Effector memory CD4-positive, alpha-beta T cell (primary cell): ENCODE measurements at regions not wholly inside any gene's neighbourhood (a gene's known extent, or its start where the extent isn't known, plus 50 kb on each side); places are given as distances from the start of the nearest gene placed in this dataset.

Experiments used
- DNase-seq, 3 donors: peaks; one replicate each; pipeline ENCODE4 v3.0.0-alpha.2; 2020
- H3K27ac ChIP-seq: 2 replicates; pipeline ENCODE4 v1.7.0; 2013; ENCODE audit warnings: mild to moderate bottlenecking, low read length, moderate library complexity; ENCODE audit not compliant: insufficient read depth, poor library complexity, severe bottlenecking
- H3K27me3 ChIP-seq: replicated peaks from 2 replicates; pipeline ENCODE4 v1.7.0; 2013; ENCODE audit warnings: mild to moderate bottlenecking, low read length; ENCODE audit not compliant: insufficient read depth, control insufficient read depth, poor library complexity, severe bottlenecking
- H3K36me3 ChIP-seq: 2 replicates; pipeline ENCODE4 v1.7.0; 2013; ENCODE audit warnings: mild to moderate bottlenecking, low read length, moderate library complexity; ENCODE audit not compliant: control insufficient read depth, insufficient read depth
- H3K4me1 ChIP-seq: 2 replicates; pipeline ENCODE4 v1.7.0; 2013; ENCODE audit warnings: low read length, mild to moderate bottlenecking; ENCODE audit not compliant: control insufficient read depth, insufficient read depth, poor library complexity, severe bottlenecking
- H3K4me3 ChIP-seq: 2 replicates; pipeline ENCODE4 v1.7.0; 2013; ENCODE audit warnings: low read length, low read depth, mild to moderate bottlenecking; ENCODE audit not compliant: insufficient read depth, poor library complexity, severe bottlenecking
- H3K9me3 ChIP-seq: 2 replicates; pipeline ENCODE4 v1.7.0; 2013; ENCODE audit warnings: mild to moderate bottlenecking, low read length, moderate library complexity; ENCODE audit not compliant: control insufficient read depth

DNA sequence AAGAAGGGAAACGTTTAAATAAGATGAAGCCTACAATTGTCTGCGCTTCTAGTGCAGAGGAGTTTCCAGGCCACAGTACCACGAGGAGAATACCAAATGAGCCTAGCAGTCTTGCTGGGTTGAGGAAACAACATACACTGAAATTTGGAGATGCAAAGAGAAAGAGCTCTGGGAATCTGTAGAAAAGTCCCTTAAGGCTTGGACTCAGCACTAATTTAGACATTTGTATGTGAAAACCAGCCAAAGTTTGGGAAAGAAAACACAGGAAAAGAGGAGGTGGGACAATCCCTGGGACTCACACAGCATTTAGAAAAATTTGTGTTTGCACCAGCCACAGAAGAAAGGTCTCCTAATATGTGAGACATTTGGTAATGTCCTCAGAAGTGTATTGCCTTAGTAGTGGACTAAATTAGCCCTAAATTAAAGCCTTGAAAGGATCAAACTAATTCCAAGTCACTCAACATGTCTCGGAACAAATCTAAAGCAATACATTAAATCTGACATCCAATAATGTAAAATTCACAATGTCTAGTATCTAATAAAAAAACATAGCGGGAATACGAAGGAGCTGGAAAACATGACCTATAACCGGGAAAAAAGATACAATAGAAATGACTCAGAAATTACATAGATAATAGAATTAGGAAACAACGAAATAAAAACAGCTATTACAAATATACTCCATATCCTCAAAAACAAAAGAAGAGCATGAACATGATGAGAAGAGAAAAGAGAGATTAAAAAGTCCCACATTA, 187.1 kb upstream of the NAMPT start:
- DNase-seq, result no peak
- Histone ChIP-seq H3K36me3 (no peaks in the 10 kb centered on the region), H3K4me3 (no peak overlapping the region), H3K9me3 (no peaks in the 10 kb centered on the region), H3K27ac (no peak overlapping the region), H3K27me3 (no peaks in the 10 kb centered on the region), H3K4me1 (no peaks in the 10 kb centered on the region)

DNA sequence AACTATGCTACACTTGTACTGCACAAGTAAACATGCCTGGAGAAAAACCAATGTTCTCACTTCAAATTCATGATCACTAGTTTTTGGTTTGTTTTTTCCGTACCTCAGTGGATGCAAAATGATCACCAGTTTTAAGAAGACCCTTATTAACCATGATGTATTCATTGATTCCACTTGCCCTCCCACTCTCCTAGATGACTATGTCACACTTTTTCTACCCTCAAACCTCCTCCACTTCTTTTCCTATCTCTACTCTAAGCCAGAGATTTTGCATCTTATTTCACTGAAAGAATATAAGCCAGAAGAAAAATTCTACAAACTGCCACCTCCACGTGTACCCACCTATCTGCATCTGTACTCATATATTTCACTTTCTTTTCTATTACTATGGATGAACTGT, 186.2 kb upstream of the NAMPT start:
- Histone ChIP-seq H3K4me3 (no peak overlapping the region), H3K27ac (no peak overlapping the region), H3K9me3 (no peaks in the 10 kb centered on the region), H3K36me3 (no peaks in the 10 kb centered on the region), H3K27me3 (no peaks in the 10 kb centered on the region), H3K4me1 (no peaks in the 10 kb centered on the region)
- DNase-seq, result no peak

DNA sequence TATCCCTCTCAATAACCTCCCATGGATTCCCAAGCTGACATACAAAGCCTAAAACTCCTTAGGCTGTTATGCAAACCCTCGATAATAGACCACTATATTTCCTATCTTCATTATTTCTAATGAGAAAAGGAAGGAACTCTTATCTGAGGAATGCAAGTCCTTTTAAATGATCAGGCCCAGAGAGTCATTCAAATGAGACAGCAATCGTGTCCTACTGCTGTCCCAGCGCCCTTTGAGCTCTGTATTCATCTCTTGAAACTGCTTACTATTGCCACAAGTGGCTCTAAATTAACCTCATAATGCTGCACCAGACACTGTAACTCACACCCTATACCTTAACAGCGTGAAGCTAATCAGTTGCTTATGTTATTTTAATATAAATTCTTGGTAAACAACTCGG, 182.1 kb upstream of the NAMPT start:
- no peak for DNase-seq
- Histone ChIP-seq H3K27me3 (no peaks in the 10 kb centered on the region), H3K36me3 (no peaks in the 10 kb centered on the region), H3K4me3 (no peak overlapping the region), H3K9me3 (no peaks in the 10 kb centered on the region), H3K27ac (no peak overlapping the region), H3K4me1 (no peaks in the 10 kb centered on the region)

DNA sequence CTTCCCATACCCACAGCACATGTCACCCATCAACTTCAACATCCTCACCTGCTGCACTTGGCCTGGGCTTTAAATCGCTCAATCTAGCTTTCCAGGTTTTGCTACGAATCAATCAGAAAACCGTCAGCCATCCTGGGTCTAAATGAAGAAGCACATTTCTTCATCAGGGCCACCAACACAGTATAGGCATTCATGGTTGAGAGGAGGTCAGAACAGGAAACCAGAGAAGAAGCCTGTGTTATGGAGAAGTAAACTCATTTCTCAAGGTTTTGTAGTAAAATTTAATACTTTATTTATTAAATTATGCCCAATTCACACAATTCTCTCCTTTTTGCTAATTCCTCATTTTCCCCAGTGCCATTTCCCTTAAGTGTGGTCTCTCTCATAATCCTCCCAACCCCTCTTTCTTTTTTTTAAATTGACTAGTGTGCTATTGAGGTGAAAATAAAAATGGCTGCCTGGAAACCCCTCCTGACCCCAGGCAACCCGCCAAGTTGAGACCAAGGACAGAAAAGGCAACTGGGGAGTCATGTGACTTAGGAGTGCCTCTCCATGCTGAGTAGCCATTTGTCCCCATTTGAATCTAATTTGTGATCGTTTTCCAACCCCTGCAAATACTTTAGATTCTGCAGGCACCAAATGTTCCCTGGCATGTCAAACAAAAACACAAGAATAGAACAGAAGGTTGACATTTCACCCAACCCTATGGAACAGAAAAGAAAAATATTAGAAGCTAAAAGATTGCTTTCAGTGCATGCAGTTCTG, 181.1 kb upstream of the NAMPT start:
- Histone ChIP-seq H3K4me3 (no peak overlapping the region), H3K4me1 (no peaks in the 10 kb centered on the region), H3K36me3 (no peaks in the 10 kb centered on the region), H3K9me3 (no peaks in the 10 kb centered on the region), H3K27me3 (no peaks in the 10 kb centered on the region), H3K27ac (no peak overlapping the region)
- DNase-seq, result no peak

DNA sequence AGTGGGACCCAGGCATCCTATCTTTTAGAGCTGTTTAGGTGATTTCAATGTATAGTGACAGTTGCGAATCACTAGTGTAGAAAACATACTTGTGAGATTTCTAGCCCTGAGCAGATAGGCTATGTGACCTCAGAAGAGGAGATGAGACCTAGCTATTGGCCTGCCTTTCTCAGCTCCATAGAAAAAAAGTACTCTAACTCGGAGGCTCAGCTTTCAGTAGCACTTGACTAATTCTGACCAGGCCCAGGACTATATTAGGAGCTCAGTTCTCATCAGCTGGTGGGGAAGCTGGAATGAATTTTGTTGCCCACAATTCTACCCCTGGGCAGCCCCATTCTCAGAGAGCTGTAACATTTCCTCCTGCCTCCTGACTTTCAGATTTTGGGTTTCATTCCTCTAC, 179.9 kb upstream of the NAMPT start:
- Histone ChIP-seq H3K36me3 (no peaks in the 10 kb centered on the region), H3K4me1 (no peaks in the 10 kb centered on the region), H3K27me3 (no peaks in the 10 kb centered on the region), H3K9me3 (no peaks in the 10 kb centered on the region), H3K27ac (no peak overlapping the region), H3K4me3 (no peak overlapping the region)
- DNase-seq, result no peak

DNA sequence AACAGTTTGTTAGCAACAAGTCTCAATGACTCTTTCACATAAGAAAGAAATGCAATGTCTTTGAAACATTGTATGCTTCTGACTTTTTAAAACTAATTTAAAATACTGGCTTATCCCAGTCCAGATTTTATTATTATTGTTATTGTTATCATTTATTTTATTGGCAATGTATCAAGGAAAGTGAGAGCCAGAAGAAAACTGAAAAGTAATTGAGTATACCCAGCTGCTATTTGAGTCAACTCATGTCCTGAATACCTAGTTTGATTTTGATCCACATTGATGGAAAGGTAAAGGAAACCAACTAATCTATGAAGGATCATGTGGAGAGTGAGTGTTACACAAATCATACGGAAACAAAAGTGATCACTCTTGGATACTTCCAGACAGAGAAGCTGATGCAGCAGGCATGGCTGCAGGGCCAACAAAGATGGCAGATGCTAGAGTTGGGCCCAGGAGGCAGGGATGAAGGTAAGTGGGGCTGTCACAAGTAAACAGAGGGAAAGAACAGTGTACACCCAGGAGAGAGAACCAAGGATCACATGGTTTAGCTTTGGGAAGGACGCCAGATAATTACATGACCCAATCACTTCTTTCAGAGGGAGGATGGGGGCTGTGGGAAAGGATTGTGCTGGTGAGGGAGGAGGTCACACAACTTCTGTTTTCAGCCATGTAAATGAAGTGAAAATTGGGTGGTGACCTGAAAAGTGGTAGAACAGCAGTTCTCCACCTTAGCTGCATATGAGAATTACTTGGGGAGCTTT, 179.2 kb upstream of the NAMPT start:
- H3K4me1 ChIP-seq, result no peaks in the 10 kb centered on the region
- H3K27ac ChIP-seq, result no peak overlapping the region
- no peak overlapping the region for H3K4me3 ChIP-seq
- no peaks in the 10 kb centered on the region for H3K9me3 ChIP-seq
- DNase-seq, result no peak
- no peaks in the 10 kb centered on the region for H3K36me3 ChIP-seq
- no peaks in the 10 kb centered on the region for H3K27me3 ChIP-seq

DNA sequence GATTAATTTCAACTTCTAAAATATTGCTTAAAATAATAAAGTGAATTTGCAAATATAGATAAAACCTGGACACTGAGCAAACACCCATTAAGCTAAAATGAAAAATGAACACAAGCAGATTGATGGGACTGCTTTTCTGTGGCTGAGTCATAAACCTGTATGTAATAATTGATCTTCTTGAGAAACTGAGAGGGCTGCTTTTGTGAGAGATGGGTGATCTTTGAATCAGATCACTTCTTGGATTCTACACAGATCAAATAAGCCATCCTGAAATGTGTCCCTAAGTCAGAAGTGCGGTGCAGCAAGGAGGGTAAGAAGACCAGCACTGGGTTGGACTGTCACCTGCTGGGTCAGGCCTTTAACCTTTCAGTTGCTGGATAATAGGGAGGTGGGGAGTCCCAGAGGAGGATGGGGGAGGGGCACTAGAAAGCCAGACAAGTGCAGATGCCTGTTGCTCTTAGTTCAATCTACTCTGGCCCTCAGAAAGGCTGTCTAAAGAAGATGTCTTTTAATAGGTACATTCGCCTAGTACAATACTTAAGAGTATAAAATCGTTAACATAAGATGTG, 178.2 kb upstream of the NAMPT start:
- no peak for DNase-seq
- H3K27me3 ChIP-seq, result no peaks in the 10 kb centered on the region
- H3K36me3 ChIP-seq, result no peaks in the 10 kb centered on the region
- H3K27ac ChIP-seq, result no peak overlapping the region
- H3K4me3 ChIP-seq, result no peak overlapping the region
- no peaks in the 10 kb centered on the region for H3K4me1 ChIP-seq
- H3K9me3 ChIP-seq, result no peaks in the 10 kb centered on the region

DNA sequence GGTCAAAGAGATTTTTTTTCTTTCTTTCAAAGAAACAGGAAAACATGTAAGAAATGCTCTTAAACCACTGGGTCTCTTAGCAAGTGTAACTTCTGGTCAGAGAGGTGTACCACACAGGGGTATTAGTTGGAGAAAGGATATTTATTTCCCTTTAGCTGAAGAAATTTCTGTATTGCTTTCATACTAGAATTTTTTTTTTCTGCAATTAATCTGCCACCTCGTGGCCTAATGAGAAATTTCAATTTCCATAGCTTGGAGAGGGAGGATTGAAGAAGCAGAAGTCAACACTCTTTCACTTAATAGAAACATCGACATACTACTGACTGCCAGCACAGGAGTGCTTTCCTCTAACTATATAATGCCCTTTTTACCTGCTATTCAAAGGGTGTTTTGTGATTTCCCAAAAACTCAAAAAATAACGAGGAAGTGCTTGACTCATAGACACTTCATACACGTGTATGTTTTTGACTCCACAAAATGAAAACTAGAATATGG, 177.6 kb upstream of the NAMPT start:
- no peak for DNase-seq
- Histone ChIP-seq H3K4me3 (no peak overlapping the region), H3K36me3 (no peaks in the 10 kb centered on the region), H3K4me1 (no peaks in the 10 kb centered on the region), H3K9me3 (no peaks in the 10 kb centered on the region), H3K27me3 (no peaks in the 10 kb centered on the region), H3K27ac (no peak overlapping the region)

DNA sequence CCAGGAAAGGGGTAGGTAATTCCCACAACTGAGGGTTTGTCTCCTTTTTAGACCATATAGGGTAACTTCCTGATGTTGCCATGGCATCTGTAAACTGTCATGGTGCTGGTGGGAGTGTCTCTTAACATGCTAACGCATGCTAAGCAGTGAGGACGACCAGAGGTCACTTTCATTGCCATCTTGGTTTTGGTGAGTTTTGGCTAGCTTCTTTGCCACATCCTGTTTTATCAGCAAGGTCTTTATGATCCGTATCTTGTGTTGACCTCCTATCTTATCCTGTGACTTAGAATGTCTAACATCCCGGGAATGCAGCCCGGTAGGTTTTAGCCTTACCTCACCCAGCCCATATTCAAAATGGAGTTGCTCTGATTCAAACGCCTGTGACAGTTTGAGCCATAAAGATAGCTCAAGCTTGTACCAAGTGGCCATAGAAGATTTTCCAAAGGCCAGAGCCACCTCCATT, 176.0 kb upstream of the NAMPT start:
- H3K27me3 ChIP-seq, result no peaks in the 10 kb centered on the region
- no peaks in the 10 kb centered on the region for H3K9me3 ChIP-seq
- H3K36me3 ChIP-seq, result no peaks in the 10 kb centered on the region
- no peak overlapping the region for H3K27ac ChIP-seq
- no peaks in the 10 kb centered on the region for H3K4me1 ChIP-seq
- DNase-seq, result no peak
- H3K4me3 ChIP-seq, result no peak overlapping the region
